ENCODE measurements at regions not wholly inside any gene's neighbourhood (a gene's known extent, or its start where the extent isn't known, plus 50 kb on each side); places are given as distances from the start of the nearest gene placed in this dataset.

DNA sequence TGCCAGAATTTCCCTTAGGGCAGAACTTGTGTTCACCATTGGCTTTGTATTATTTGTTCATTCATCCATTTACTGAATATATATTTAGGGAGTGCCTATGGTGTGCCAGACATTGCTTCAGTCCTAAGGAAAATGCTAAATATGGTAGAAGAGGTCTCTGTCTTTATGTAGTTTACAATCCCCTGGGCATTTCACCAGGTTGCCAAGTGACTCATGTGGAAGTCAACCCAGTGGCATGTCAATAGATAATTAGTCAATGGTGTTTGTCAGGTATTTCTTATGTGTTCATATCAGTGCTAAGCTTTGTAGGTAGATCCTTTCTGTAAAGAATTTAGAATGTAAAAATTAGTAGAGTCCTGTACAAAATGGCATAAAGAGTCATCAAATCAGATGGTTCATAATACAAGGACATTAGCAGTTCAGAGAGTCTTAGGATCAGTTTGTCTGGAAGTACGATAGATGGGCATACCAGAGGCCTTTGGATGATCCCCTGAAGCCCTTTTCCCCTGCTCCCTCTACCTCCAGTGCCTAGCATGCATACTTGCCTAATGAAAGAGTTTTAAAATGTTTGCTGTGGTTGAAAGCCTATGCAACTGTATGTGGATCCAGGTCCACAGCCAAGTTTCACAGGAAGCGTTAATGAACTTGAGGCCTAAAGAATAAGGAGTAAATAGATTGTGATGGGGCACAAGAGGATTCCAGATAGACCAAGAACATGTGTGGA lies 58.5 kb upstream of the SESN3 start:
- no peak for DNase-seq (ENCODE audit: low read depth in 2 of 2, low spot score in 1 of 2)

DNA sequence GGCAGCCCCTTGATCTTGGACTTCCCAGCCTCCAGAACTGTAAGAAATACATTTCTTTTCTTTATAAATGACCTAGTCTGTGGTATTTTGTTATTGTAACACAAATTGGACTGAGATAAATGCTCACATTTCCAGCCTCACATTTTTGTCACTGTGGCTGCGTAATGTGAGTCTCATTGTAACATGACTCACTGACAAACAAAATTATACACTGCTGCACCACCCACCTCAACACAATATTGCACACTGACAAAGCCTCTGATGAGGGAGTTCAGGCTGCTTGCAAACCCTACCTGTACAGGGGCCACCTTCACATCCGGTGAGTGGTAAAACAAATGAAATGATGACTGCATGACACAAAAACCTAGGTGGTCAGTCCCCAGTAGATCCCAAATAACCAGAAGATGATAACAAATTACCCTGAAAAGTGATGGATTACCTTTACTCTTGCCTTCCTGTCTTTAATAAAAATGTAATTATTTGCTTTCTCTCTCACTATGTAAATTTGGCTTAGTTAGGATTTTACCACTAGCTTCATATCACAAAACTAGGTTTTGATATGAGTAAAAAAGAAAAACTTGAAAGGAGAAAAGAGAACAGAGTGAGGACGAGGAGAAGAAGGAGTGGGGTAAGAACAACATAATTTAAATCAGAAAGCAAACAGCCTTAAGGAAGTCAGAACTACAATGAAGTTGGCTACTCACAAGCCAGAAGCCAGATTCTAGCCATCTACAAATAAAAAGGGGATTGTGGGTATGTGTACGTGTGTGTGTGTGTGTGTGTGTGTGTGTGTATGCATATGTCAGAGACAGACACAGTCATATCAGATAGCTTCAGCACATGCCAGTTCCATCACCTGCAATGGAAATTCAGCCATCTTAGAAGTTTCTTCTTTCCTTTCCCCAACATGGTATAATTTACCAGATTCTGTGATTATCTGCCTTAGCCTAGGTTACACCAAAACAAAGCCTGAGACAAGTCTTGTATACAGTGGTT lies 53.4 kb upstream of the SESN3 start:
- DNase-seq (ENCODE audit: low read depth in 2 of 2, low spot score in 1 of 2) = no peak

DNA sequence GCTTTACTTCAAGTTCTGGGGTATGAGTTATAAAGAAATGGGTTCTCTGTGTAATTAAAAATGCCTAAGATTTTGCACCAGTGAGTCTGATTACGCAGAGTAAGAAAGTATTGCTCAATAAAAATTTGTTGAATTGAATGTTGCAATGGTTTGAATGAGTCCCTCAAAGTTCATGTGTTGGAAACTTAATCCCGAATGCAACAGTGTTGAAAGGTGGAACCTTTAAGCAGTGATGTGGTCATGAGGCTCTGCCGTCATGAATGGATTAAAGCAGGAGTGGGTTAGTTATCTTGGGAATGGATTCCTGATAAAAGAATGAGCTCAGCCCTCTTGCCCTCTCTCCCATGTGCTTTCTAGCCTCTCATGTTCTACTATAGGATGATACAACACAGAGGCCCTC lies 52.6 kb upstream of the SESN3 start:
- no peak for DNase-seq (ENCODE audit: low read depth in 2 of 2, low spot score in 1 of 2)

DNA sequence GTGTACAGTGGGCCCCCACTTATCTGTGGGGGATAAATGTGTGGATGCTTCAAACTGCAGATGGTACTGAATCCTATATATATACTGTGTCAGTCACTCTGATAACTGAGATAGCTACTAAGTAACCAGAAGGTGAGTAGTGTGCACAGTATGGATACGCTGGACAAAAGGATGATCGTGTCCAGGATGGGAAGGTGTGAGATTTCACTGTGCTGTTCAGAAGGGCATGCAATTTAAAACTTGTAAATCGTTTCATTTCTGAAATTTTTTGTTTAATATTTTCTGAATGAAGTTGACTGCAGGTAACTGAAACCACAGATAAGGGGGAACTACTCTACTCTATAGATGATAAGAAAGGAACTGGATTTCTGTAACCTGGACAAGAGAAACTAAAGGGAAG lies 52.1 kb upstream of the SESN3 start:
- DNase-seq (ENCODE audit: low read depth in 2 of 2, low spot score in 1 of 2) = no peak

DNA sequence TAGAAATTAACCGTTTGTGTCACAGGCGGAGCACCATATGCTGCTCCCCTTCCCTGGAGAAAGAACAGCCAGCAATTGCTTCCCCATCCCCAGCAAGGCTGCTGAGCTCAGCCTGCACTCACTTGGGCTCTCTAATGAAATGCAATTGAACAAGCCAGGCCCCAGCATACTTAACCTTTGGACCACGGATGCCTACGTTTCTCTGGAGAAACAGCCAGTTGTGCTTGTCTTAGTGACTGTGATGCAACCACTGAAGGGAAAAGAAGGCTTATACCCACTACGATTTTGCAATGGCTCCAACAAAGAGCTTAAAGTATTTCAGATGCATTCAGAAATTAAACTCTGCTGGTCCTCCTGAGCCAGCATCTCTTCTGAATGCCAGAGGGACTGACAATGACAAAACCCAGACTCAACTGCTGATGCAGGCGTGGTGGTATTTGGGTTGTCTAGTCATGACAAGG lies 51.3 kb upstream of the SESN3 start:
- DNase-seq (ENCODE audit: low read depth in 2 of 2, low spot score in 1 of 2) = no peak

Measured in stimulated activated CD8-positive, alpha-beta memory T cell treated with anti-CD3 and anti-CD28 coated beads, Interleukin-4, amount 100 ng/mL, for 1 hour (primary cell).